ENCODE measurements at regions not wholly inside any gene's neighbourhood (a gene's known extent, or its start where the extent isn't known, plus 50 kb on each side); places are given as distances from the start of the nearest gene placed in this dataset.

- Histone ChIP-seq H4K20me1 (ENCODE audit: control insufficient read depth, insufficient read depth) (no peaks in the 10 kb centered on the region), H3K9ac (ENCODE audit: control insufficient read depth, insufficient read depth, low read length) (no peak overlapping the region), H3K4me1 (ENCODE audit: control insufficient read depth, insufficient read depth, low read length) (no peaks in the 10 kb centered on the region), H2AFZ (ENCODE audit: control insufficient read depth, low read depth, low read length) (no peak overlapping the region), H3K27me3 (replicated peaks in 1 of 2; ENCODE audit: control insufficient read depth in 2 of 2, insufficient read depth in 2 of 2, low read length in 1 of 2) (no peaks in the 10 kb centered on the region; a peak in 1 of 4 replicates), H3K79me2 (ENCODE audit: control insufficient read depth, insufficient read depth, low read length) (no peaks in the 10 kb centered on the region), H3K36me3 (ENCODE audit: control insufficient read depth in 2 of 2, insufficient read depth in 2 of 2, low read length in 1 of 2) (no peaks in the 10 kb centered on the region), H3K4me2 (ENCODE audit: control insufficient read depth, insufficient read depth) (no peak overlapping the region), H3K4me3 (no peak overlapping the region), H3K9me3 (replicated peaks; ENCODE audit: control insufficient read depth, insufficient read depth, low read length) (no peaks in the 10 kb centered on the region), H3K27ac (ENCODE audit: control insufficient read depth, insufficient read depth) (no peak overlapping the region)
- FAIRE-seq (no peak), DNase-seq (ENCODE audit: low read depth, low spot score) (no peak), ATAC-seq (no peak)
- ChIA-PET POLR2A (interaction anchor here (0.6 kb wide), 1 partner anchor 358 kb away, joined by 15 read pairs; no protein-coding TSS in a partner anchor), RAD21 (ENCODE audit: unreplicated experiment) (interaction anchor here (0.6 to 3.0 kb wide), 3 partner anchors 27 to 505 kb away, joined by 3 to 22 read pairs (median 4); no protein-coding TSS in a partner anchor), SMC1A (ENCODE audit: uncharacterized antibody, unreplicated experiment) (interaction anchor here (0.7 to 2.3 kb wide), 8 partner anchors 13 to 1100 kb away, joined by 3 to 16 read pairs (median 4); no protein-coding TSS in a partner anchor), CTCF (interaction anchor here (0.7 to 8.0 kb wide), 8 partner anchors 8 to 572 kb away, joined by 3 to 62 read pairs (median 6); no protein-coding TSS in a partner anchor)
- TF ChIP-seq ATF3 (IDR thresholded peaks at IDR 0.05; ENCODE audit: borderline replicate concordance, extremely low read depth, low read depth, low read length): no peak
- TF ChIP-seq POU2F2 (IDR thresholded peaks at IDR 0.05; ENCODE audit: borderline replicate concordance, low read depth, low read length): no peak
- TF ChIP-seq ZNF24 (IDR thresholded peaks at IDR 0.05): no peak
- intact Hi-C loops (cut with micrococcal nuclease; ENCODE audit: unreplicated experiment): no loop called here
- BruUV-seq (replicated peaks): no TSS peak
- WGBS (ENCODE audit: insufficient coverage, insufficient replicate concordance, low lambda C conversion rate, missing lambda C conversion rate): 49% methylated on average over 14 of the region's 14 CpGs
- in situ Hi-C loops (cut with MboI): no loop called here
Measured at GRCh38 chr12:94074216-94074979, 74.0 kb upstream of the PLXNC1 start.

DNA sequence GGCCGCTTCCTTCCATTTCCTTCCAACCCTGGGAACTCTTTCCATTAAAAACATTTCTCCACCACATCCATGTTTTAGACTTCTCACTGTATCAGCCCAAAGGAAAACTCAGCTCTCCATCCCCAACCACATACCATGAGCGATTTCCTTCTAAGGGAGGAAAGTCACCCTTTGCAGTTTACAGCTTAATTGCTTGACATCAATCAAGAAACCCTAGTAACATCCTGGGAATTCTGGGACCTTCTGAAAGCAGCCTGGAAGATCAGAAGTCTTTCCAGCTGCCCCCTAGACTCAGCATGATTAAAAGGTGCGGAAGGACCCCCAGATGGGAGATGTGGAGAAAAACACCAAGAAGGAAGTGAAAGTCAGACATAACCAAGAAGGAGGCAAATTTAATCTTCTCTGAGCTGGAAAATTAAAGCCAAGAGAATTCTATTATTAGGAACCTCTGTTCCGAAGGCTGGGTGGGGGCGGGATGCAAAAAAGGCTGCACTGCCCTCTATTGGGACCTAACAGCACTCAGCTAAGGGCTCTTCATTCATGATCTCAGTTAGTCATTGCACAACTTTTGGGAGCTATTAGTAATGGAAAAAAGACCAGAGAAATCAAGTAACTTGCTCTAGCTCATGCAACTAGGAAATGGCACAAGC is 73.3 kb upstream of the PLXNC1 start:
- no TSS peak for BruUV-seq (replicated peaks)
- Histone ChIP-seq H3K4me3 (no peak overlapping the region), H2AFZ (ENCODE audit: control insufficient read depth, low read depth, low read length) (no peak overlapping the region), H3K4me2 (ENCODE audit: control insufficient read depth, insufficient read depth) (no peak overlapping the region), H3K9me3 (replicated peaks; ENCODE audit: control insufficient read depth, insufficient read depth, low read length) (no peaks in the 10 kb centered on the region), H3K79me2 (ENCODE audit: control insufficient read depth, insufficient read depth, low read length) (no peaks in the 10 kb centered on the region), H3K4me1 (ENCODE audit: control insufficient read depth, insufficient read depth, low read length) (no peaks in the 10 kb centered on the region), H3K36me3 (ENCODE audit: control insufficient read depth in 2 of 2, insufficient read depth in 2 of 2, low read length in 1 of 2) (no peaks in the 10 kb centered on the region), H4K20me1 (ENCODE audit: control insufficient read depth, insufficient read depth) (no peaks in the 10 kb centered on the region), H3K27me3 (replicated peaks in 1 of 2; ENCODE audit: control insufficient read depth in 2 of 2, insufficient read depth in 2 of 2, low read length in 1 of 2) (no peaks in the 10 kb centered on the region; a peak in 1 of 4 replicates), H3K9ac (ENCODE audit: control insufficient read depth, insufficient read depth, low read length) (no peak overlapping the region), H3K27ac (ENCODE audit: control insufficient read depth, insufficient read depth) (no peak overlapping the region)
- WGBS (ENCODE audit: insufficient coverage, insufficient replicate concordance, low lambda C conversion rate, missing lambda C conversion rate): 42% methylated on average over 5 of the region's 5 CpGs
- ChIA-PET RAD21 (ENCODE audit: unreplicated experiment) (interaction anchor here (0.8 to 3.0 kb wide), 5 partner anchors 27 to 1088 kb away, joined by 3 to 22 read pairs (median 6); no protein-coding TSS in a partner anchor), SMC1A (ENCODE audit: uncharacterized antibody, unreplicated experiment) (interaction anchor here (0.7 to 2.3 kb wide), 14 partner anchors 9 to 1101 kb away, joined by 3 to 16 read pairs (median 3); no protein-coding TSS in a partner anchor), CTCF (interaction anchor here (0.7 to 8.0 kb wide), 15 partner anchors 9 to 573 kb away, joined by 3 to 62 read pairs (median 3); no protein-coding TSS in a partner anchor), POLR2A (interaction anchor here (0.6 kb wide), 2 partner anchors 279 to 359 kb away, joined by 3 to 15 read pairs; no protein-coding TSS in a partner anchor)
- in situ Hi-C loops (cut with MboI) (no loop called here), intact Hi-C loops (cut with micrococcal nuclease; ENCODE audit: unreplicated experiment) (no loop called here)
- DNase-seq (ENCODE audit: low read depth, low spot score): no peak
- FAIRE-seq: no peak
- peak; percentile 56; the same call in 2 of the 3 replicates for ATAC-seq
- TF ChIP-seq POLR2A (IDR thresholded peaks at IDR 0.05; ENCODE audit: low read depth, low read length) (no peak), CTCF (IDR thresholded peaks at IDR 0.05 in 2 of 3, conservative IDR thresholded peaks at IDR 0.05 in 1 of 3; ENCODE audit: control insufficient read depth in 2 of 3, extremely low read depth in 1 of 3, insufficient read depth in 1 of 3, low read depth in 3 of 3, low read length in 3 of 3) (peak; percentile 30 to 41 (median 40); a peak in 4 of 6 replicates), ATF2 (IDR thresholded peaks at IDR 0.05; ENCODE audit: low read length) (no peak)
- TF ChIP-seq, protein P1, sequence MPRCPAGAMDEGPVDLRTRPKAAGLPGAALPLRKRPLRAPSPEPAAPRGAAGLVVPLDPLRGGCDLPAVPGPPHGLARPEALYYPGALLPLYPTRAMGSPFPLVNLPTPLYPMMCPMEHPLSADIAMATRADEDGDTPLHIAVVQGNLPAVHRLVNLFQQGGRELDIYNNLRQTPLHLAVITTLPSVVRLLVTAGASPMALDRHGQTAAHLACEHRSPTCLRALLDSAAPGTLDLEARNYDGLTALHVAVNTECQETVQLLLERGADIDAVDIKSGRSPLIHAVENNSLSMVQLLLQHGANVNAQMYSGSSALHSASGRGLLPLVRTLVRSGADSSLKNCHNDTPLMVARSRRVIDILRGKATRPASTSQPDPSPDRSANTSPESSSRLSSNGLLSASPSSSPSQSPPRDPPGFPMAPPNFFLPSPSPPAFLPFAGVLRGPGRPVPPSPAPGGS (IDR thresholded peaks at IDR 0.05; ENCODE audit: borderline replicate concordance, insufficient read depth, low read depth, low read length, poor library complexity, severe bottlenecking): no peak
